Renal cortex interstitium (tissue), 11 donors: ENCODE measurements at regions not wholly inside any gene's neighbourhood (a gene's known extent, or its start where the extent isn't known, plus 50 kb on each side); places are given as distances from the start of the nearest gene placed in this dataset.

ENCODE experiments used
- DNase-seq, 11 donors: peaks; one replicate each; pipeline ENCODE4 v3.0.0-alpha.2; 2013; ENCODE audit warnings: low read depth in 9 of 11, low spot score in 4 of 11; ENCODE audit errors: extremely low read depth in 1 of 11

GRCh38 chr13:104160536-104160935 is 1094.3 kb upstream of the SLC10A2 start:
- peak in 4 of 11 donors; percentile 4 to 33 (median 24) for DNase-seq

- peak in 4 of 11 donors; percentile 3 to 13 (median 4) for DNase-seq
Measured at GRCh38 chr13:104143760-104144416, 1077.7 kb upstream of the SLC10A2 start.

GRCh38 chr13:104140552-104140951 is 1074.3 kb upstream of the SLC10A2 start:
- DNase-seq = no peak

- no peak for DNase-seq
Measured at GRCh38 chr13:104137416-104137815, 1071.2 kb upstream of the SLC10A2 start.

- DNase-seq = no peak
Measured at GRCh38 chr13:104132849-104133248, 1066.6 kb upstream of the SLC10A2 start.

GRCh38 chr13:104114101-104114500 is 1047.9 kb upstream of the SLC10A2 start:
- DNase-seq = peak in 2 of 11 donors; percentile 3 to 18

- no peak for DNase-seq
Measured at GRCh38 chr13:104111031-104111430, 1044.8 kb upstream of the SLC10A2 start.

GRCh38 chr13:104106705-104107393 is 1040.6 kb upstream of the SLC10A2 start:
- peak in 1 of 11 donors; percentile 2 for DNase-seq

GRCh38 chr13:104105418-104106355 is 1039.5 kb upstream of the SLC10A2 start:
- peak in 2 of 11 donors; percentile 10 to 22 for DNase-seq

GRCh38 chr13:104099750-104100149 is 1033.5 kb upstream of the SLC10A2 start:
- DNase-seq = no peak

- DNase-seq = no peak
Measured at GRCh38 chr13:104098421-104098820, 1032.2 kb upstream of the SLC10A2 start.

- DNase-seq = no peak
Measured at GRCh38 chr13:104086759-104087158, 1020.5 kb upstream of the SLC10A2 start.

GRCh38 chr13:104086210-104086609 is 1020.0 kb upstream of the SLC10A2 start:
- DNase-seq = no peak

- no peak for DNase-seq
Measured at GRCh38 chr13:104085611-104086010, 1019.4 kb upstream of the SLC10A2 start.

- no peak for DNase-seq
Measured at GRCh38 chr13:104074326-104074725, 1008.1 kb upstream of the SLC10A2 start.

GRCh38 chr13:104071806-104072205 is 1005.6 kb upstream of the SLC10A2 start:
- DNase-seq = no peak

- no peak for DNase-seq
Measured at GRCh38 chr13:104065328-104065727, 999.1 kb upstream of the SLC10A2 start.

GRCh38 chr13:104057861-104058260 is 991.6 kb upstream of the SLC10A2 start:
- no peak for DNase-seq

- DNase-seq = no peak
Measured at GRCh38 chr13:104045907-104046306, 979.7 kb upstream of the SLC10A2 start.

- DNase-seq = no peak
Measured at GRCh38 chr13:104043184-104043583, 977.0 kb upstream of the SLC10A2 start.
